CD14-positive monocyte (primary cell): ENCODE measurements at regions not wholly inside any gene's neighbourhood (a gene's known extent, or its start where the extent isn't known, plus 50 kb on each side); places are given as distances from the start of the nearest gene placed in this dataset.
"Not testable (repeated sequence)": the region's sequence is repeated elsewhere in the genome, so short reads cannot be mapped to it uniquely, and the experiment has no call there.

Source experiments
- DNase-seq, 3 donors: peaks; one replicate each; pipeline ENCODE4 v3.0.0-alpha.2; 2011 to 2022
- H2AFZ ChIP-seq: 2 replicates; pipeline ENCODE4 v1.6.0; 2012; ENCODE audit warnings: mild to moderate bottlenecking, low read depth, low read length, inconsistent platforms; ENCODE audit not compliant: insufficient read depth, poor library complexity, severe bottlenecking
- H3K27ac ChIP-seq, 2 donors: 1 replicate in 1 of 2; 2 replicates in 1 of 2; pipeline ENCODE4 v1.5.1; 2012 to 2013; ENCODE audit warnings: low read length in 2 of 2, control low read depth in 1 of 2, inconsistent platforms in 1 of 2, low read depth in 1 of 2, mild to moderate bottlenecking in 1 of 2
- H3K27me3 ChIP-seq, 2 donors: one replicate each; pipeline versions ENCODE4 v1.6.0 to v1.6.1; 2011 to 2013; ENCODE audit warnings: low read length in 2 of 2; ENCODE audit not compliant: control insufficient read depth in 2 of 2, insufficient read depth in 2 of 2
- H3K36me3 ChIP-seq, 2 donors: replicated peaks in 1 of 2; 1 replicate in 1 of 2; 2 replicates in 1 of 2; pipeline versions ENCODE4 v1.5.1 to v1.6.1; 2012 to 2013; ENCODE audit warnings: low read length in 2 of 2, control low read depth in 1 of 2, inconsistent platforms in 1 of 2, mild to moderate bottlenecking in 1 of 2; ENCODE audit not compliant: insufficient read depth in 2 of 2, control insufficient read depth in 1 of 2
- H3K4me1 ChIP-seq, 2 donors: 1 replicate in 1 of 2; 2 replicates in 1 of 2; pipeline versions ENCODE4 v1.5.1 to v1.6.1; 2012 to 2013; ENCODE audit warnings: low read length in 2 of 2, control low read depth in 1 of 2, inconsistent platforms in 1 of 2, mild to moderate bottlenecking in 1 of 2, moderate library complexity in 1 of 2; ENCODE audit not compliant: insufficient read depth in 2 of 2, control insufficient read depth in 1 of 2
- H3K4me2 ChIP-seq: replicated peaks from 2 replicates; pipeline ENCODE3; 2012; ENCODE audit warnings: low read length, moderate library complexity, mild to moderate bottlenecking; ENCODE audit not compliant: poor library complexity, severe bottlenecking; ENCODE audit errors: extremely low read depth
- H3K4me3 ChIP-seq, 3 experiments: fragments of 200-600 bp in 1 of 3; sonication (generic) in 1 of 3; replicated peaks in 1 of 3; 1 replicate in 2 of 3; 2 replicates in 1 of 3; pipeline ENCODE4 v1.5.1; 2011 to 2013; ENCODE audit warnings: low read length in 3 of 3, mild to moderate bottlenecking in 3 of 3, control low read depth in 2 of 3, low read depth in 2 of 3, inconsistent platforms in 1 of 3, moderate library complexity in 1 of 3
- H3K79me2 ChIP-seq: 2 replicates; pipeline ENCODE4 v1.6.0; 2012; ENCODE audit warnings: mild to moderate bottlenecking, control low read depth, inconsistent platforms, low read length, moderate library complexity; ENCODE audit not compliant: insufficient read depth
- H3K9ac ChIP-seq: 2 replicates; pipeline ENCODE4 v1.6.0; 2017; ENCODE audit warnings: low read length, mild to moderate bottlenecking; ENCODE audit not compliant: insufficient read depth, poor library complexity, severe bottlenecking
- H3K9me3 ChIP-seq, 2 donors: replicated peaks in 1 of 2; 1 replicate in 1 of 2; 2 replicates in 1 of 2; pipeline versions ENCODE4 v1.5.1 to v1.6.1; 2012 to 2013; ENCODE audit warnings: low read length in 2 of 2, control low read depth in 1 of 2; ENCODE audit not compliant: control insufficient read depth in 1 of 2, insufficient read depth in 1 of 2
- H4K20me1 ChIP-seq: 2 replicates; pipeline ENCODE4 v1.6.0; 2012; ENCODE audit warnings: mild to moderate bottlenecking, low read length, control low read depth, moderate library complexity; ENCODE audit not compliant: insufficient read depth
- H3K27ac Mint-ChIP-seq, 7 donors: one replicate each; pipeline ENCODE4 v1.8.0; 2020; ENCODE audit warnings: mild to moderate bottlenecking in 7 of 7, mixed read lengths in 7 of 7, moderate library complexity in 6 of 7, inconsistent platforms in 2 of 7
- H3K27me3 Mint-ChIP-seq, 3 donors: one replicate each; pipeline ENCODE4 v1.8.0; 2021 to 2022; ENCODE audit warnings: low read depth in 3 of 3, mild to moderate bottlenecking in 3 of 3, mixed read lengths in 3 of 3, moderate library complexity in 3 of 3, inconsistent platforms in 1 of 3
- H3K36me3 Mint-ChIP-seq, 2 donors: one replicate each; pipeline ENCODE4 v1.8.0; 2020; ENCODE audit warnings: mixed read lengths in 2 of 2, inconsistent platforms in 1 of 2, mild to moderate bottlenecking in 1 of 2
- H3K4me1 Mint-ChIP-seq: one replicate; pipeline ENCODE4 v1.8.0; 2020; ENCODE audit warnings: mild to moderate bottlenecking, mixed read lengths
- H3K4me3 Mint-ChIP-seq, 2 donors: one replicate each; pipeline ENCODE4 v1.8.0; 2020; ENCODE audit warnings: mild to moderate bottlenecking in 2 of 2, mixed read lengths in 2 of 2, moderate library complexity in 1 of 2
- H3K9me3 Mint-ChIP-seq, 7 donors: one replicate each; pipeline ENCODE4 v1.8.0; 2020 to 2022; ENCODE audit warnings: mixed read lengths in 7 of 7, mild to moderate bottlenecking in 6 of 7, moderate library complexity in 6 of 7, inconsistent platforms in 2 of 7
- WGBS: methylation state at CpG from one replicate; pipeline ENCODE4 v1.1.5; 2013; ENCODE audit warnings: missing lambda C conversion rate; ENCODE audit not compliant: insufficient coverage; 5-methylcytosine and 5-hydroxymethylcytosine counted together
- intact Hi-C, 2 donors: fragments of 100-400 bp; cut with micrococcal nuclease; formaldehyde crosslinking; loops; one replicate each; pipeline versions ENCODE4 v1.15.0 to v1.15.1; 2023
- TF ChIP-seq, protein P1 (sequence below): fragments of 200-600 bp; IDR thresholded peaks from one replicate; pipeline ENCODE4 v1.8.0; 2022; ENCODE audit warnings: antibody characterized with exemption, mild to moderate bottlenecking

DNA sequence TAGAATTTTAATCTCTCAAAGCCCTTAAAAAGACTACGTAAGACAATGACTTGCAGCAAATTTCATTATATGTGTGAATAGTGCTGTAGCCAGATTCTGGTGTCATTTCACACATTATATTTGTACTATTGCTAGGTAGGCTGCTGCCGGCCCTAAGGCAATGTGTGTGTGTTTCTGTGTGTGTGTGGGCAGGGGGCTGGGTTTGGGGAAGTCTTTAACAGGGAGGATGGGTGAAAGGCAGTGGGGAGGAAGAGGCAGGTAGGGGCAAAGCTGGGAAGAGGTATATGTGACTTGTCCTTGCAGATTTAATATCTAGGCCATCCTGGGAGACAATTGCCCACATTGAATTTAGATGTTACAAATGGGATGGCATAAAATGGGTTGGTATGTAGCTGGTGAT lies 130.8 kb downstream of the MACIR start:
- DNase-seq, result no peak

DNA sequence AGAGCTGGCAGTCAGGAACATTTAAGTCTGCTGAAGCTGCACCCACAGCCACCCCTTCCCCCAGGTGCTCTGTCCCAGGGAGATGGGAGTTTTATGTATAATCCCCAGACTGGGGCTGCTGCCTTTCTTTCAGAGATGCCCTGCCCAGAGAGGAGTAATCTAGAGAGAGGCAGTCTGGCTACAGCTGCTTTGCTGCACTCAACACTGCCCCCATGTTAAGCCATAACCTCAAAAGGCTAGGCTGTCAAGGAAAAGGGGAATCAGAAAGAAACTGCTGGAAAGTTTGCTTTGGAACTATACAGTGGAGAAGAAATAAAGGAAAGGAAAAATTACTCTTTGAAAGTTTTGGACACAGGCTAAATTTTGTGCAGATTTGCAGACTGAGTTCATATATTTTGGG lies 127.2 kb downstream of the MACIR start:
- H3K9ac ChIP-seq, result no peak overlapping the region
- H3K36me3 Mint-ChIP-seq, result no peaks in the 10 kb centered on the region

More for the DNA sequence above, 130.8 kb downstream of the MACIR start:
- peaks cover 0 to 2% (median 2%) of the 10 kb centered on the region in 3 donors for H3K27me3 Mint-ChIP-seq
- Histone ChIP-seq H3K9ac (no peak overlapping the region), H2AFZ (no peak overlapping the region), H3K27ac (no peak overlapping the region), H3K79me2 (no peaks in the 10 kb centered on the region), H3K4me1 (peaks cover 21 to 22% of the 10 kb centered on the region in 2 donors), H3K4me2 (no peak overlapping the region), H3K9me3 (no peaks in the 10 kb centered on the region), H4K20me1 (no peaks in the 10 kb centered on the region), H3K4me3 (no peak overlapping the region), H3K27me3 (no peaks in the 10 kb centered on the region), H3K36me3 (no peaks in the 10 kb centered on the region)
- no peak overlapping the region for H3K4me3 Mint-ChIP-seq
- H3K36me3 Mint-ChIP-seq, result no peaks in the 10 kb centered on the region
- TF ChIP-seq, protein P1, sequence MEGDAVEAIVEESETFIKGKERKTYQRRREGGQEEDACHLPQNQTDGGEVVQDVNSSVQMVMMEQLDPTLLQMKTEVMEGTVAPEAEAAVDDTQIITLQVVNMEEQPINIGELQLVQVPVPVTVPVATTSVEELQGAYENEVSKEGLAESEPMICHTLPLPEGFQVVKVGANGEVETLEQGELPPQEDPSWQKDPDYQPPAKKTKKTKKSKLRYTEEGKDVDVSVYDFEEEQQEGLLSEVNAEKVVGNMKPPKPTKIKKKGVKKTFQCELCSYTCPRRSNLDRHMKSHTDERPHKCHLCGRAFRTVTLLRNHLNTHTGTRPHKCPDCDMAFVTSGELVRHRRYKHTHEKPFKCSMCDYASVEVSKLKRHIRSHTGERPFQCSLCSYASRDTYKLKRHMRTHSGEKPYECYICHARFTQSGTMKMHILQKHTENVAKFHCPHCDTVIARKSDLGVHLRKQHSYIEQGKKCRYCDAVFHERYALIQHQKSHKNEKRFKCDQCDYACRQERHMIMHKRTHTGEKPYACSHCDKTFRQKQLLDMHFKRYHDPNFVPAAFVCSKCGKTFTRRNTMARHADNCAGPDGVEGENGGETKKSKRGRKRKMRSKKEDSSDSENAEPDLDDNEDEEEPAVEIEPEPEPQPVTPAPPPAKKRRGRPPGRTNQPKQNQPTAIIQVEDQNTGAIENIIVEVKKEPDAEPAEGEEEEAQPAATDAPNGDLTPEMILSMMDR, result no peak
- WGBS, result 100% methylated on average over 1 of the region's 2 CpGs
- H3K9me3 Mint-ChIP-seq, result peaks cover 0 to 8% (median 3%) of the 10 kb centered on the region in 7 donors
- no peak overlapping the region for H3K27ac Mint-ChIP-seq
- intact Hi-C loops, result no loop called here
- peaks cover 24% of the 10 kb centered on the region for H3K4me1 Mint-ChIP-seq

DNA sequence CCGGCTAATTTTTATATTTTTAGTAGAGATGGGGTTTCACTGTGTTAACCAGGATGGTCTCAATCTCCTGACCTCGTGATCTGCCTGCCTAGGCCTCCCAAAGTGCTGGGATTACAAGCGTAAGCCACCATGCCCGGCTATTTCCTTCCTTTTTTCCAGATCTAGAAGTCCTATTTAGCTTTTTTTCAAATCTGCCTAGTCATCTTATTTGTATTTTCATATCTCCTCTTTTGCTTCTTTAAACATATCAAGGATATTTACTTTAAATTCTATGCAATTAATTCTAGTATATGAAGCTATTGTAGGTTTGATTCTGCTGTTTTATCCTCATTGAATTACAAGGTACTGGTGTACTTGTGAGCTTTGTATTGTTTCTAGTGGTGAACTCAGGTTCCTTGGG lies 119.1 kb downstream of the MACIR start:
- WGBS, result 13% methylated on average over 3 of the region's 4 CpGs
- intact Hi-C loops, H3K4me3 ChIP-seq: not testable (repeated sequence)

More for the DNA sequence above, 127.2 kb downstream of the MACIR start:
- intact Hi-C loops, result no loop called here
- Histone ChIP-seq H4K20me1 (no peaks in the 10 kb centered on the region), H3K27me3 (no peaks in the 10 kb centered on the region), H3K27ac (no peak overlapping the region), H3K4me2 (no peak overlapping the region), H3K4me1 (no peaks in the 10 kb centered on the region), H3K9me3 (no peaks in the 10 kb centered on the region), H2AFZ (no peak overlapping the region), H3K4me3 (no peak overlapping the region), H3K79me2 (no peaks in the 10 kb centered on the region), H3K36me3 (no peaks in the 10 kb centered on the region)
- no peak for DNase-seq
- Mint-ChIP-seq H3K9me3 (peaks cover 6 to 18% (median 12%) of the 10 kb centered on the region in 7 donors), H3K4me1 (no peaks in the 10 kb centered on the region), H3K27ac (no peak overlapping the region), H3K27me3 (peaks cover 0 to 2% (median 0%) of the 10 kb centered on the region in 3 donors), H3K4me3 (no peak overlapping the region)
- TF ChIP-seq, protein P1, result no peak

More for the DNA sequence above, 119.1 kb downstream of the MACIR start:
- not testable (repeated sequence) for H3K79me2 ChIP-seq, H3K9ac ChIP-seq, DNase-seq, H3K4me1 Mint-ChIP-seq, H3K27ac Mint-ChIP-seq, H4K20me1 ChIP-seq, H3K36me3 Mint-ChIP-seq, H3K4me1 ChIP-seq, H3K27ac ChIP-seq, H3K36me3 ChIP-seq, H3K4me2 ChIP-seq, H3K9me3 Mint-ChIP-seq, H3K27me3 ChIP-seq, H3K27me3 Mint-ChIP-seq, H2AFZ ChIP-seq, H3K9me3 ChIP-seq, H3K4me3 Mint-ChIP-seq
